H9 (cell line): ENCODE measurements at regions not wholly inside any gene's neighbourhood (a gene's known extent, or its start where the extent isn't known, plus 50 kb on each side); places are given as distances from the start of the nearest gene placed in this dataset.

Source experiments
- DNase-seq: peaks from one replicate; pipeline ENCODE4 v3.0.0-alpha.2; 2017
- H2AFZ ChIP-seq: one replicate; pipeline ENCODE4 v1.6.1; 2013; ENCODE audit warnings: mild to moderate bottlenecking, low read length, control low read depth, moderate library complexity
- H2AK5ac ChIP-seq: 2 replicates; pipeline ENCODE4 v1.6.1; 2013; ENCODE audit warnings: low read length, control low read depth, mixed read lengths; ENCODE audit not compliant: insufficient read length
- H2BK120ac ChIP-seq: one replicate; pipeline ENCODE4 v1.6.1; 2013; ENCODE audit warnings: low read depth, mild to moderate bottlenecking, low read length, control low read depth, inconsistent platforms; ENCODE audit not compliant: poor library complexity, severe bottlenecking
- H2BK12ac ChIP-seq: 2 replicates; pipeline ENCODE4 v1.6.1; 2013; ENCODE audit warnings: low read length, control low read depth, mixed read lengths, low read depth; ENCODE audit not compliant: insufficient read length
- H2BK15ac ChIP-seq: 2 replicates; pipeline ENCODE4 v1.6.1; 2013; ENCODE audit warnings: low read depth, low read length, control low read depth
- H2BK20ac ChIP-seq: one replicate; pipeline ENCODE4 v1.6.1; 2013; ENCODE audit warnings: low read depth, mild to moderate bottlenecking, low read length, control low read depth, inconsistent platforms; ENCODE audit not compliant: poor library complexity, severe bottlenecking
- H2BK5ac ChIP-seq: 2 replicates; pipeline ENCODE4 v1.6.1; 2013; ENCODE audit warnings: low read length, control low read depth, mixed read lengths; ENCODE audit not compliant: insufficient read length
- H3K14ac ChIP-seq: 2 replicates; pipeline ENCODE4 v1.6.1; 2013; ENCODE audit warnings: low read length, control low read depth; ENCODE audit not compliant: insufficient read depth
- H3K18ac ChIP-seq: 2 replicates; pipeline ENCODE4 v1.6.1; 2013; ENCODE audit warnings: low read depth, mild to moderate bottlenecking, mixed read lengths, low read length, control low read depth; ENCODE audit not compliant: insufficient read length
- H3K23ac ChIP-seq: 2 replicates; pipeline ENCODE4 v1.6.1; 2013; ENCODE audit warnings: low read length, control low read depth, mixed read lengths, low read depth; ENCODE audit not compliant: insufficient read length
- H3K23me2 ChIP-seq: 2 replicates; pipeline ENCODE4 v1.6.1; 2013; ENCODE audit warnings: low read depth, mild to moderate bottlenecking, mixed read lengths, low read length, control low read depth; ENCODE audit not compliant: insufficient read length, poor library complexity, severe bottlenecking
- H3K27ac ChIP-seq: 2 replicates; pipeline ENCODE4 v1.5.1; 2013; ENCODE audit warnings: low read length, control low read depth, mixed read lengths, low read depth; ENCODE audit not compliant: insufficient read length
- H3K27me3 ChIP-seq: 2 replicates; pipeline ENCODE4 v1.6.1; 2013; ENCODE audit warnings: low read length, control low read depth, inconsistent platforms; ENCODE audit not compliant: insufficient read depth
- H3K4ac ChIP-seq: 2 replicates; pipeline ENCODE4 v1.6.1; 2013; ENCODE audit warnings: low read depth, mild to moderate bottlenecking, control low read depth, inconsistent platforms, low read length, moderate library complexity
- H3K4me1 ChIP-seq: 2 replicates; pipeline ENCODE4 v1.6.1; 2013; ENCODE audit warnings: low read length, control low read depth, inconsistent platforms; ENCODE audit not compliant: insufficient read depth
- H3K4me2 ChIP-seq: 2 replicates; pipeline ENCODE4 v1.6.1; 2013; ENCODE audit warnings: low read length, control low read depth, mixed read lengths; ENCODE audit not compliant: insufficient read length, insufficient read depth
- H3K56ac ChIP-seq: 2 replicates; pipeline ENCODE4 v1.6.1; 2013; ENCODE audit warnings: low read depth, mild to moderate bottlenecking, mixed read lengths, low read length, control low read depth; ENCODE audit not compliant: insufficient read length
- H3K79me1 ChIP-seq: 2 replicates; pipeline ENCODE4 v1.6.1; 2013; ENCODE audit warnings: low read depth, mild to moderate bottlenecking, moderate library complexity, low read length, control low read depth, inconsistent platforms; ENCODE audit not compliant: insufficient read depth, poor library complexity, severe bottlenecking
- H3K79me2 ChIP-seq: 2 replicates; pipeline ENCODE4 v1.6.1; 2013; ENCODE audit warnings: low read length, control low read depth, inconsistent platforms; ENCODE audit not compliant: insufficient read depth
- H3K9ac ChIP-seq: 2 replicates; pipeline ENCODE4 v1.6.1; 2013; ENCODE audit warnings: low read length, control low read depth, mixed read lengths; ENCODE audit not compliant: insufficient read length; ENCODE audit errors: extremely low read depth
- H3K9me3 ChIP-seq: one replicate; pipeline ENCODE4 v1.6.1; 2013; ENCODE audit warnings: low read depth, low read length, inconsistent platforms; ENCODE audit not compliant: control insufficient read depth
- H3T11ph ChIP-seq: one replicate; pipeline ENCODE4 v1.6.1; 2013; ENCODE audit warnings: mild to moderate bottlenecking, low read length, control low read depth, inconsistent platforms
- H4K20me1 ChIP-seq: one replicate; pipeline ENCODE4 v1.6.1; 2013; ENCODE audit not compliant: control insufficient read depth, insufficient read length, insufficient read depth
- H4K5ac ChIP-seq: 2 replicates; pipeline ENCODE4 v1.6.1; 2013; ENCODE audit warnings: low read depth, mild to moderate bottlenecking, mixed read lengths, low read length, control low read depth; ENCODE audit not compliant: insufficient read length
- H4K8ac ChIP-seq: replicated peaks from 2 replicates; pipeline ENCODE4 v1.6.1; 2013; ENCODE audit warnings: low read length, control low read depth, mixed read lengths, low read depth; ENCODE audit not compliant: insufficient read length
- H4K91ac ChIP-seq: 2 replicates; pipeline ENCODE4 v1.6.1; 2013; ENCODE audit warnings: low read depth, mild to moderate bottlenecking, moderate library complexity, mixed read lengths, low read length, control low read depth; ENCODE audit not compliant: insufficient read length
- H3K27ac Mint-ChIP-seq, 3 experiments: 2 replicates in 2 of 3; 3 replicates in 1 of 3; pipeline ENCODE4 v1.8.0; 2020 to 2021; ENCODE audit warnings: mixed read lengths in 3 of 3, mild to moderate bottlenecking in 1 of 3, moderate library complexity in 1 of 3
- H3K27me3 Mint-ChIP-seq: 2 replicates; pipeline ENCODE4 v1.8.0; 2021; ENCODE audit warnings: low read depth, mild to moderate bottlenecking, moderate library complexity, mixed read lengths
- H3K36me3 Mint-ChIP-seq, 3 experiments: 2 replicates in 2 of 3; 3 replicates in 1 of 3; pipeline ENCODE4 v1.8.0; 2020 to 2021; ENCODE audit warnings: low read depth in 3 of 3, mixed read lengths in 3 of 3; ENCODE audit not compliant: insufficient read depth in 1 of 3
- H3K4me1 Mint-ChIP-seq, 2 experiments: 2 replicates each; pipeline ENCODE4 v1.8.0; 2020; ENCODE audit warnings: mixed read lengths in 2 of 2
- H3K4me3 Mint-ChIP-seq, 2 experiments: 2 replicates in 1 of 2; 3 replicates in 1 of 2; pipeline ENCODE4 v1.8.0; 2020 to 2021; ENCODE audit warnings: mild to moderate bottlenecking in 2 of 2, mixed read lengths in 2 of 2, moderate library complexity in 1 of 2
- H3K9me3 Mint-ChIP-seq, 2 experiments: 2 replicates in 1 of 2; 3 replicates in 1 of 2; pipeline ENCODE4 v1.8.0; 2020; ENCODE audit warnings: mild to moderate bottlenecking in 2 of 2, mixed read lengths in 2 of 2, moderate library complexity in 1 of 2
- WGBS: extraction: QIAGEN DNeasy Blood & Tissue Kit; methylation state at CpG from one replicate; pipeline ENCODE4 v1.1.7; 2013; ENCODE audit warnings: missing lambda C conversion rate, low lambda C conversion rate, mixed read lengths; ENCODE audit not compliant: insufficient read length; ENCODE audit errors: extremely low coverage; 5-methylcytosine and 5-hydroxymethylcytosine counted together
- TF ChIP-seq, protein P1 (sequence below): fragments of 200-600 bp; sonication (generic); conservative IDR thresholded peaks from 3 replicates; pipeline ENCODE4 v1.8.0; 2021; ENCODE audit warnings: antibody characterized with exemption, mild to moderate bottlenecking

GRCh38 chr5:163623524-163623923 lies 118.1 kb downstream of the MAT2B start:
- H3K23ac ChIP-seq: no peak overlapping the region
- no peak overlapping the region for H3K14ac ChIP-seq
- H3K79me1 ChIP-seq: no peaks in the 10 kb centered on the region
- H2BK12ac ChIP-seq: no peak overlapping the region
- no peak overlapping the region for H2AK5ac ChIP-seq
- no peak overlapping the region for H3K27ac Mint-ChIP-seq
- no peak overlapping the region for H4K8ac ChIP-seq
- no peaks in the 10 kb centered on the region for H4K20me1 ChIP-seq
- no peak overlapping the region for H4K91ac ChIP-seq
- H3K4me3 Mint-ChIP-seq: no peak overlapping the region
- H3K4ac ChIP-seq: no peak overlapping the region
- no peak overlapping the region for H2BK120ac ChIP-seq
- no peak overlapping the region for H3K56ac ChIP-seq
- no peak overlapping the region for H2BK20ac ChIP-seq
- no peak overlapping the region for H4K5ac ChIP-seq
- H3K9me3 Mint-ChIP-seq: no peaks in the 10 kb centered on the region
- no peaks in the 10 kb centered on the region for H3K23me2 ChIP-seq
- H3K9me3 ChIP-seq: no peaks in the 10 kb centered on the region
- H2BK15ac ChIP-seq: no peak overlapping the region
- H3K4me2 ChIP-seq: no peak overlapping the region
- H3K27me3 Mint-ChIP-seq: no peaks in the 10 kb centered on the region
- no peaks in the 10 kb centered on the region for H3K4me1 Mint-ChIP-seq
- H3K4me1 ChIP-seq: no peaks in the 10 kb centered on the region
- H2AFZ ChIP-seq: no peak overlapping the region
- H3T11ph ChIP-seq: no peak overlapping the region
- H3K27me3 ChIP-seq: no peaks in the 10 kb centered on the region
- H3K18ac ChIP-seq: no peak overlapping the region
- TF ChIP-seq, protein P1, sequence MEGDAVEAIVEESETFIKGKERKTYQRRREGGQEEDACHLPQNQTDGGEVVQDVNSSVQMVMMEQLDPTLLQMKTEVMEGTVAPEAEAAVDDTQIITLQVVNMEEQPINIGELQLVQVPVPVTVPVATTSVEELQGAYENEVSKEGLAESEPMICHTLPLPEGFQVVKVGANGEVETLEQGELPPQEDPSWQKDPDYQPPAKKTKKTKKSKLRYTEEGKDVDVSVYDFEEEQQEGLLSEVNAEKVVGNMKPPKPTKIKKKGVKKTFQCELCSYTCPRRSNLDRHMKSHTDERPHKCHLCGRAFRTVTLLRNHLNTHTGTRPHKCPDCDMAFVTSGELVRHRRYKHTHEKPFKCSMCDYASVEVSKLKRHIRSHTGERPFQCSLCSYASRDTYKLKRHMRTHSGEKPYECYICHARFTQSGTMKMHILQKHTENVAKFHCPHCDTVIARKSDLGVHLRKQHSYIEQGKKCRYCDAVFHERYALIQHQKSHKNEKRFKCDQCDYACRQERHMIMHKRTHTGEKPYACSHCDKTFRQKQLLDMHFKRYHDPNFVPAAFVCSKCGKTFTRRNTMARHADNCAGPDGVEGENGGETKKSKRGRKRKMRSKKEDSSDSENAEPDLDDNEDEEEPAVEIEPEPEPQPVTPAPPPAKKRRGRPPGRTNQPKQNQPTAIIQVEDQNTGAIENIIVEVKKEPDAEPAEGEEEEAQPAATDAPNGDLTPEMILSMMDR: no peak
- H3K79me2 ChIP-seq: no peaks in the 10 kb centered on the region
- WGBS: no CpG with 5 or more reads among the region's 2 CpGs
- no peak for DNase-seq
- H3K27ac ChIP-seq: no peak overlapping the region
- H3K36me3 Mint-ChIP-seq: no peaks in the 10 kb centered on the region
- no peak overlapping the region for H3K9ac ChIP-seq
- H2BK5ac ChIP-seq: no peak overlapping the region
